Sigmoid colon (tissue), 4 donors: ENCODE measurements at regions not wholly inside any gene's neighbourhood (a gene's known extent, or its start where the extent isn't known, plus 50 kb on each side); places are given as distances from the start of the nearest gene placed in this dataset.

Experiments
- EP300 ChIP-seq, 4 donors: sonication (generic); formaldehyde crosslinking; IDR thresholded peaks; one replicate each; pipeline ENCODE4 v1.6.1; 2017; ENCODE audit warnings: antibody characterized with exemption in 4 of 4
- POLR2A ChIP-seq, 2 donors: fragments of 450-650 bp; IDR thresholded peaks; one replicate each; pipeline ENCODE4 v1.6.1; 2016; ENCODE audit warnings: antibody characterized with exemption in 2 of 2, mild to moderate bottlenecking in 2 of 2, moderate library complexity in 2 of 2
- TF ChIP-seq, protein P1 (sequence below), 4 experiments: fragments of 450-650 bp in 3 of 4; fragments of 200-600 bp in 1 of 4; IDR thresholded peaks; one replicate each; pipeline ENCODE4 v1.5.1; 2016 to 2019; ENCODE audit warnings: antibody characterized with exemption in 4 of 4, mild to moderate bottlenecking in 3 of 4, moderate library complexity in 2 of 4

DNA sequence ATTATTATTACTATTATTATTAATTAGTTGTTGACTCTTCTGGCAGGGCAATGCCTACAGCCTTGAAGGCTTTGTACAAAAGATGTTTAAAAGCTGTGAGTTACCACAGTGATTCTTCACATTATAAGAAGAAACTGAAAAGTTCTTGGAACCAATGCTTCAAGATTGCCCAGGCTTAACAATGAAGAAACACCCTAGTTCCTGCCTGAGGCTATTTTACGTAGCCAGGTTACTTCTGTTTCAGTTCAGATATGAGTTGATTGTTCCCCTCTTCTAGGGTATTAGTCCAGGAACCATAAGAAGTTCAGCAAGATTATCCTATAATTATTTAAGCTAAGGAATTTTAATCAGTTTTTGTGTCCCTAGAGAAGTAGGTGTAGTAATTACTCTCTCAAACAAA, 154.6 kb upstream of the CDH12 start:
- TF ChIP-seq, protein P1, sequence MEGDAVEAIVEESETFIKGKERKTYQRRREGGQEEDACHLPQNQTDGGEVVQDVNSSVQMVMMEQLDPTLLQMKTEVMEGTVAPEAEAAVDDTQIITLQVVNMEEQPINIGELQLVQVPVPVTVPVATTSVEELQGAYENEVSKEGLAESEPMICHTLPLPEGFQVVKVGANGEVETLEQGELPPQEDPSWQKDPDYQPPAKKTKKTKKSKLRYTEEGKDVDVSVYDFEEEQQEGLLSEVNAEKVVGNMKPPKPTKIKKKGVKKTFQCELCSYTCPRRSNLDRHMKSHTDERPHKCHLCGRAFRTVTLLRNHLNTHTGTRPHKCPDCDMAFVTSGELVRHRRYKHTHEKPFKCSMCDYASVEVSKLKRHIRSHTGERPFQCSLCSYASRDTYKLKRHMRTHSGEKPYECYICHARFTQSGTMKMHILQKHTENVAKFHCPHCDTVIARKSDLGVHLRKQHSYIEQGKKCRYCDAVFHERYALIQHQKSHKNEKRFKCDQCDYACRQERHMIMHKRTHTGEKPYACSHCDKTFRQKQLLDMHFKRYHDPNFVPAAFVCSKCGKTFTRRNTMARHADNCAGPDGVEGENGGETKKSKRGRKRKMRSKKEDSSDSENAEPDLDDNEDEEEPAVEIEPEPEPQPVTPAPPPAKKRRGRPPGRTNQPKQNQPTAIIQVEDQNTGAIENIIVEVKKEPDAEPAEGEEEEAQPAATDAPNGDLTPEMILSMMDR (IDR thresholded peaks at IDR 0.05), result no peak
- TF ChIP-seq EP300 (IDR thresholded peaks at IDR 0.05) (no peak), POLR2A (IDR thresholded peaks at IDR 0.05) (no peak)
